Nephron (organoid): ENCODE measurements at regions not wholly inside any gene's neighbourhood (a gene's known extent, or its start where the extent isn't known, plus 50 kb on each side); places are given as distances from the start of the nearest gene placed in this dataset.

Experiments used
- H3K27ac Mint-ChIP-seq, 3 experiments: 2 replicates each; pipeline ENCODE4 v1.8.0; 2020; ENCODE audit warnings: mixed read lengths in 3 of 3, mild to moderate bottlenecking in 2 of 3, moderate library complexity in 1 of 3
- H3K27me3 Mint-ChIP-seq: 2 replicates; pipeline ENCODE4 v1.8.0; 2021; ENCODE audit warnings: low read depth, mild to moderate bottlenecking, moderate library complexity, mixed read lengths
- H3K36me3 Mint-ChIP-seq: 2 replicates; pipeline ENCODE4 v1.8.0; 2020; ENCODE audit warnings: low read depth, mixed read lengths
- H3K4me1 Mint-ChIP-seq: 2 replicates; pipeline ENCODE4 v1.8.0; 2020; ENCODE audit warnings: mixed read lengths
- H3K4me3 Mint-ChIP-seq, 3 experiments: 2 replicates each; pipeline ENCODE4 v1.8.0; 2020; ENCODE audit warnings: mild to moderate bottlenecking in 3 of 3, mixed read lengths in 3 of 3, moderate library complexity in 2 of 3
- H3K9me3 Mint-ChIP-seq: 2 replicates; pipeline ENCODE4 v1.8.0; 2020; ENCODE audit warnings: mixed read lengths
- CTCF ChIP-seq, 3 experiments: fragments of 200-600 bp; sonication (generic); IDR thresholded peaks; one replicate each; pipeline ENCODE4 v1.5.0; 2021; ENCODE audit warnings: antibody characterized with exemption in 3 of 3; ENCODE audit not compliant: unreplicated experiment in 3 of 3

- Mint-ChIP-seq H3K4me1 (no peaks in the 10 kb centered on the region), H3K4me3 (no peak overlapping the region), H3K27ac (no peak overlapping the region)
Measured at GRCh38 chr6:104064876-104065275, 794.8 kb downstream of the HACE1 start.

GRCh38 chr6:104050455-104050854, 809.3 kb downstream of the HACE1 start:
- H3K9me3 Mint-ChIP-seq = peaks cover 4% of the 10 kb centered on the region
- TF ChIP-seq CTCF (IDR thresholded peaks at IDR 0.05; ENCODE audit: unreplicated experiment in 3 of 3) = no peak
- no peaks in the 10 kb centered on the region for H3K4me1 Mint-ChIP-seq
- no peaks in the 10 kb centered on the region for H3K36me3 Mint-ChIP-seq
- no peak overlapping the region for H3K4me3 Mint-ChIP-seq
- H3K27ac Mint-ChIP-seq = no peak overlapping the region
- H3K27me3 Mint-ChIP-seq = no peaks in the 10 kb centered on the region

More at GRCh38 chr6:104064876-104065275, 794.8 kb downstream of the HACE1 start:
- TF ChIP-seq CTCF (IDR thresholded peaks at IDR 0.05; ENCODE audit: unreplicated experiment in 3 of 3) = no peak
- H3K9me3 Mint-ChIP-seq = peaks cover 7% of the 10 kb centered on the region
- no peaks in the 10 kb centered on the region for H3K36me3 Mint-ChIP-seq
- no peaks in the 10 kb centered on the region for H3K27me3 Mint-ChIP-seq

- Mint-ChIP-seq H3K9me3 (no peaks in the 10 kb centered on the region), H3K4me1 (no peaks in the 10 kb centered on the region), H3K27ac (no peak overlapping the region)
Measured at GRCh38 chr6:104046426-104046825, 813.3 kb downstream of the HACE1 start.

GRCh38 chr6:104031346-104031745, 828.4 kb downstream of the HACE1 start:
- H3K36me3 Mint-ChIP-seq = no peaks in the 10 kb centered on the region
- H3K4me3 Mint-ChIP-seq = no peak overlapping the region
- no peak for TF ChIP-seq CTCF (IDR thresholded peaks at IDR 0.05; ENCODE audit: unreplicated experiment in 3 of 3)
- H3K4me1 Mint-ChIP-seq = no peaks in the 10 kb centered on the region
- H3K27ac Mint-ChIP-seq = no peak overlapping the region
- peaks cover 6% of the 10 kb centered on the region for H3K9me3 Mint-ChIP-seq
- no peaks in the 10 kb centered on the region for H3K27me3 Mint-ChIP-seq

More at GRCh38 chr6:104046426-104046825, 813.3 kb downstream of the HACE1 start:
- Mint-ChIP-seq H3K36me3 (no peaks in the 10 kb centered on the region), H3K4me3 (no peak overlapping the region), H3K27me3 (no peaks in the 10 kb centered on the region)
- TF ChIP-seq CTCF (IDR thresholded peaks at IDR 0.05; ENCODE audit: unreplicated experiment in 3 of 3) = no peak

- Mint-ChIP-seq H3K27me3 (peaks cover 5% of the 10 kb centered on the region), H3K27ac (no peak overlapping the region), H3K4me3 (no peak overlapping the region), H3K9me3 (no peaks in the 10 kb centered on the region), H3K36me3 (no peaks in the 10 kb centered on the region), H3K4me1 (no peaks in the 10 kb centered on the region)
- TF ChIP-seq CTCF (IDR thresholded peaks at IDR 0.05; ENCODE audit: unreplicated experiment in 3 of 3) = no peak
Measured at GRCh38 chr6:104022126-104022525, 837.6 kb downstream of the HACE1 start.

GRCh38 chr6:104019075-104019753, 840.5 kb downstream of the HACE1 start:
- Mint-ChIP-seq H3K36me3 (no peaks in the 10 kb centered on the region), H3K27me3 (peaks cover 5% of the 10 kb centered on the region), H3K4me1 (no peaks in the 10 kb centered on the region), H3K9me3 (no peaks in the 10 kb centered on the region), H3K4me3 (no peak overlapping the region), H3K27ac (peak overlapping the region in 1 of 3 experiments; percentile 20)
- no peak for TF ChIP-seq CTCF (IDR thresholded peaks at IDR 0.05; ENCODE audit: unreplicated experiment in 3 of 3)
